ENCODE measurements at regions not wholly inside any gene's neighbourhood (a gene's known extent, or its start where the extent isn't known, plus 50 kb on each side); places are given as distances from the start of the nearest gene placed in this dataset.

GRCh38 chr3:3499012-3499562, 300.1 kb upstream of the LRRN1 start:
- TF ChIP-seq CTCF (IDR thresholded peaks at IDR 0.05) (no peak), POLR2A (IDR thresholded peaks at IDR 0.05) (no peak)

Data from Peyer's patch (tissue), 4 donors.